ENCODE measurements at regions not wholly inside any gene's neighbourhood (a gene's known extent, or its start where the extent isn't known, plus 50 kb on each side); places are given as distances from the start of the nearest gene placed in this dataset.

GRCh38 chr12:108400900-108401480, 61.9 kb upstream of the CMKLR1 start:
- TF ChIP-seq, protein P1, sequence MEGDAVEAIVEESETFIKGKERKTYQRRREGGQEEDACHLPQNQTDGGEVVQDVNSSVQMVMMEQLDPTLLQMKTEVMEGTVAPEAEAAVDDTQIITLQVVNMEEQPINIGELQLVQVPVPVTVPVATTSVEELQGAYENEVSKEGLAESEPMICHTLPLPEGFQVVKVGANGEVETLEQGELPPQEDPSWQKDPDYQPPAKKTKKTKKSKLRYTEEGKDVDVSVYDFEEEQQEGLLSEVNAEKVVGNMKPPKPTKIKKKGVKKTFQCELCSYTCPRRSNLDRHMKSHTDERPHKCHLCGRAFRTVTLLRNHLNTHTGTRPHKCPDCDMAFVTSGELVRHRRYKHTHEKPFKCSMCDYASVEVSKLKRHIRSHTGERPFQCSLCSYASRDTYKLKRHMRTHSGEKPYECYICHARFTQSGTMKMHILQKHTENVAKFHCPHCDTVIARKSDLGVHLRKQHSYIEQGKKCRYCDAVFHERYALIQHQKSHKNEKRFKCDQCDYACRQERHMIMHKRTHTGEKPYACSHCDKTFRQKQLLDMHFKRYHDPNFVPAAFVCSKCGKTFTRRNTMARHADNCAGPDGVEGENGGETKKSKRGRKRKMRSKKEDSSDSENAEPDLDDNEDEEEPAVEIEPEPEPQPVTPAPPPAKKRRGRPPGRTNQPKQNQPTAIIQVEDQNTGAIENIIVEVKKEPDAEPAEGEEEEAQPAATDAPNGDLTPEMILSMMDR (IDR thresholded peaks at IDR 0.05; ENCODE audit: extremely low read depth, insufficient read depth, missing control alignments), result no peak
- in situ Hi-C loops (cut with MboI; ENCODE audit: low pct_unique_long_range_greater_than_20kb, low sequenced_read_pairs, unreplicated experiment), result no loop called here
- DNase-seq (ENCODE audit: low spot score), result no peak

GRCh38 chr12:108400481-108400880, 61.4 kb upstream of the CMKLR1 start:
- in situ Hi-C loops (cut with MboI; ENCODE audit: low pct_unique_long_range_greater_than_20kb, low sequenced_read_pairs, unreplicated experiment), result no loop called here
- no peak for DNase-seq (ENCODE audit: low spot score)
- TF ChIP-seq, protein P1 (IDR thresholded peaks at IDR 0.05; ENCODE audit: extremely low read depth, insufficient read depth, missing control alignments), result no peak

GRCh38 chr12:108400056-108400455, 60.9 kb upstream of the CMKLR1 start:
- in situ Hi-C loops (cut with MboI; ENCODE audit: low pct_unique_long_range_greater_than_20kb, low sequenced_read_pairs, unreplicated experiment), result no loop called here
- TF ChIP-seq, protein P1 (IDR thresholded peaks at IDR 0.05; ENCODE audit: extremely low read depth, insufficient read depth, missing control alignments), result no peak
- no peak for DNase-seq (ENCODE audit: low spot score)

GRCh38 chr12:108399514-108399913, 60.4 kb upstream of the CMKLR1 start:
- TF ChIP-seq, protein P1 (IDR thresholded peaks at IDR 0.05; ENCODE audit: extremely low read depth, insufficient read depth, missing control alignments), result no peak
- DNase-seq (ENCODE audit: low spot score), result no peak
- in situ Hi-C loops (cut with MboI; ENCODE audit: low pct_unique_long_range_greater_than_20kb, low sequenced_read_pairs, unreplicated experiment), result no loop called here

GRCh38 chr12:108394196-108394595, 55.1 kb upstream of the CMKLR1 start:
- TF ChIP-seq, protein P1 (IDR thresholded peaks at IDR 0.05; ENCODE audit: extremely low read depth, insufficient read depth, missing control alignments), result no peak
- in situ Hi-C loops (cut with MboI; ENCODE audit: low pct_unique_long_range_greater_than_20kb, low sequenced_read_pairs, unreplicated experiment), result no loop called here
- DNase-seq (ENCODE audit: low spot score), result no peak

GRCh38 chr12:108392284-108392683, 53.2 kb upstream of the CMKLR1 start:
- no peak for DNase-seq (ENCODE audit: low spot score)
- in situ Hi-C loops (cut with MboI; ENCODE audit: low pct_unique_long_range_greater_than_20kb, low sequenced_read_pairs, unreplicated experiment), result no loop called here
- TF ChIP-seq, protein P1 (IDR thresholded peaks at IDR 0.05; ENCODE audit: extremely low read depth, insufficient read depth, missing control alignments), result no peak

Measured in GM13977 (cell line).